Stimulated activated CD8-positive, alpha-beta memory T cell treated with anti-CD3 and anti-CD28 coated beads, Interleukin-2, amount 100 ng/mL, for 1 hour (primary cell): ENCODE measurements at regions not wholly inside any gene's neighbourhood (a gene's known extent, or its start where the extent isn't known, plus 50 kb on each side); places are given as distances from the start of the nearest gene placed in this dataset.

ENCODE experiments used
- DNase-seq, 2 donors: peaks; one replicate each; pipeline ENCODE4 v3.0.0-alpha.2; 2020; ENCODE audit warnings: low read depth in 2 of 2

DNA sequence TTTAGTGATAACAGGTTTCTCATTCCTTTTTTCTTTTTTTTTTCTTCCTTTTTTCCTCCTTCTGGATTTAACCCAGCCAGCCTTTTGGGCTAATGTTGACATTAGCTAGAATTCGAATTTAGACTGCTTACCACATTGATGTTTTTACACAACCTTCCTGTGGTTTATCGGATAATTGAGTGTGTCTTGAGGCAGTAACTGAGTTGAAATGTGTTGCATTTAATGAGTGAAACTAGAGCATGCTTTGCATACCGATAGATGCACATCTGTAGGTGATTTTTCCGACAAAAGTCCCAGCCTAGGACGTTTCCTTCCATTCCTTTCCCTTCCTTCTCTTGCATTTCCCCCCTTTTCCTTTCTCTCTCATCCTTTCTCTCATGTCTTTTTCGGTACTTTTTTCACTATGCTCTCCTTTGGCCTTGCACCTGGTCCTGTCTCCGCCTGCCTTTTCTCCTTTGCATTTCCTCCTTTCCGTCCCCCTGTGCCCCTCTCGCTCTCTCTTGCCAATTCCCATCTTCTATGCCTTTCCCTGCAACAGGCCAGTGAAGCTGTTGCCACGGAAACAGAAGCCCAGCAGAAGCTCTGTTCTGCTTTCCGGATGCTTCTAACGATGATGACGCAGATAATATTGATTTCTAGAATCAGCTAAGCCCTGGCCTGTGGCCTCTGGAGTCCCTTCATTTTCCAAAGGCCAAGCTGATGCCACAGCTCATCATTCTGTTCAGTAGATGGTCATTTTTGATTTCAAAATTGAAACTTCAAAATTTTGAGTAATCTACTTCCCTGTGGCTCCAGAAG lies 76.1 kb downstream of the SLC25A47 start:
- DNase-seq: no peak

DNA sequence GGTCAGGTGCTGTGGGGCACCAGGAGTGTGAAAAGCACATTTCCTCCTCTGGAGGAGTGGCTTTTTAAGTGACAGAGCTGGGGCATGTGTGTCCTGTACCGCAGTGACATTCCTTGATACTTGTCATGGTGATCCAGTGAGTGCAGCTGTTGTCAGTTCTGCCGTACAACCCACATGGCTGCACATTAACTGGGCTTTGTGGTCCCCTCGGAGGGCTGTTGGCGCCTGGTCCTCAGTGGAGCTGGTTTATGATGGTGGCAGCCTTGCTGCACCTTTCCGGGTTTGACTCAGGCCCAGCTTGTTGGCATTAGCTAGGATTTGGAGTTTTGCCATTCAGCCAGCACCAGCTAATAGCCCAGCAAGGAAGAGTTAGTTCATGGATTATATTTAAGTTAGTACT lies 77.0 kb downstream of the SLC25A47 start:
- no peak for DNase-seq

DNA sequence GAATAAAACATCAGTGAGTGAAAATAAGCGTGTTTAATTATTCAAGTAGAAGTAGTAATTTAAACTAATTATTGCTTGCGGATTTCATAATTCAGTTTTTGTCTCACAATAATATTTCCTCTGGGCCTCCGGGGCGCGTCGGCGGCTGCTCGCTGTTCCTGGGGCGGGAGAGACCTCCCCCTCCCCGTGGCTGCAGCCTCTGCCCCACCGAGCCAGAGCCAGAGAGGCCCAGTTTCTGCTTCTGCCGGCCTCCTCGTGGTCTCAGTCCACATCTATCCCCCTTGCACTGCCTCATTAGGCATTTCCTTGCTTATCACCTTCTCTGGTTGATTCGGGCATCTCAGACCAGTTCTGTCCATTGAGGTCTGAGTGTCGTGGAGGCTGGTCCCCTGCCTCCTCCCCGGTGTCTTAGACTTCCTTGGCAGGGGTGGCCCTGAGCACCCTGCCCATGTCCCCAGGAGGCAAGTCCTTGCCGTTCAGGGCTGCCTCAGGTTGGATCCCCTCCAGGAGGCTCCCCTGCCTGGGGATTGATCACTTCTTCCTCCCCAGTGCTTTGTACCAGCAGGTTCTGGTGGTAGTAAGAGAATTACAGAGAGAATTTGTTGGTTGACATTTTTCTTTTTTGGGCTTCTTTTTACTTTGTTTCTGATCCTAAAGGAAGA lies 78.0 kb downstream of the SLC25A47 start:
- DNase-seq: no peak

DNA sequence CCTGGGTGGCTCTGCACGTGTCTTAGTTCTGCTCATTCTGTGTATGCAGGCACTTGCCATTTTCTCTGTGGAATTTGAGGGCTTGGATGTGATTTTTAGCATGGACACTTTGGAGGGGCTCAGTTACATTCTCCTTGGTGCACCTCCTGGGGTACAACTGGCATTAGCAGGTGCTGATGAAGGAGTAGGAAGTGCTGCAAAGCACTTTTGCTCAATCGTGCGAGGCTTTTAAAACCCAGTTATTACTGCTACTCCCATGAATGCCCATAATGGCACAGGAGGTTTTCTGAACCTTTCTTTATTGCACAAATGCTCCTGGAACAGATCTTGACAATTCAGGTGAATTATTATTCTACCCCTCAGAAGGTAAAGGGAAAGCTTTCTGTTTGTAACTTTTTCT lies 78.7 kb downstream of the SLC25A47 start:
- no peak for DNase-seq

DNA sequence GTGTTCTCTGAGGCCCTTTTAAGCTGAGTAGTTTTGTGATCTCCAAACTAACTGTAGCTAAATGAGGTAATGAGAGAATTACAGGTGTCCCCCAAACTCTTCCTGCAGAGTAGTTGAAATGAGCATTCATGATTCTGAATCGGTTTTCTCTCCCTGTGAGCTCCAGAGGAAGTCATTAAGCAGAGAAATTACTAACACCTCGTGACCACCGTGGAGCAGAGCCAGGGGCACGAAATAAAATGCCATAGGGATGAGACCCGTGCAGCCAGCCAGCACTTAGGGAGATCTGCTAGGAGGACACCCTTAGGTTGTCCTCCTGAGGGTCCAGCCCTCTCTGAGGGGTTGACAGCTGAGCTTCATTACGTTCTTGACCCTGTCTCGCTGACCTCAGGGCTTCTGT lies 79.5 kb downstream of the SLC25A47 start:
- DNase-seq: no peak

DNA sequence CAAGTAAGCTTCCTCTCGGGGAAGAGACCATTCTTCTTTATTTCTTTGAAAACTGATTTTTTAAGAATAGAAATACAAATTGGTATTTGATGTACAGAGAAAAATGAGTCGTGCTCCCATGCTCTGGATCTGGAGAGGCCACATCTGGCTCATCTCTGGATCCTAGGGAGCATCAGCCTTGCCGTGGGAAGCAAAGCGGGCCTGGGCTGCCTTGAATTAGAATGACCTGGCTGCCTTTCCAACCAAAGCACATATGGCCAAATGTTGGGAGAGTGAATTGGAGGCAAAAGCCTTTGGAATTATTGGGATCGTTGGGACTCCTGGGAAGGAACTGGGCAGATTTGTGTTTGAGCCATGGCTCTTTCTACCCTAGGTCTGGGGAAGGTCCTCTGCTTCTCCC lies 80.0 kb downstream of the SLC25A47 start:
- no peak for DNase-seq

DNA sequence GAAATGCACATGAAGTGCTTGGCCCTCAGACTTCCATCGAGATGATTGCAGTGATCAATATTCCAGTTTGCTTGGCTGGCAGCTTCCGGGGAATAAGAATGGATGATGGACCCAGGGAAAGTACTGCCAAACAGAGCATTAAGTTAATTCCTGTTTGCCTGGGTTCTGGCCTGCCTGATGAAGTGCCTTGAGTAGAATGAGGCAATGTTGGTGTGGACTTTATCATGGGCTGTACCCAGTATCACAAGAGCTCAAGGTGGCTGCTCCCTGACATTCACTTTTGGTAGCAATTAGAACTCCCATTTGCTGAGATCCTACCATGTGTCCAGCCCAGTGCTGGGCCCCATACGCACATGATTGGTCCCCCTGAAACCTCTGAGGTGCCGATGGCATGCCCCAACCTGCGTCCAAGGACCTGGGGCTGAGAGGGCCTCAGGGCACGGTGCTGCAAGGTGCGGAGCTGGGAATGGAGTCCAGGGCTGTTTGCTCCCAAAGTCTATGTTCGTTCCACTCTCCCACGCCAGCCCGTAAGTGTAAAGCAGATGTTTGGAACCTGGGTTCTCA lies 80.7 kb downstream of the SLC25A47 start:
- no peak for DNase-seq

DNA sequence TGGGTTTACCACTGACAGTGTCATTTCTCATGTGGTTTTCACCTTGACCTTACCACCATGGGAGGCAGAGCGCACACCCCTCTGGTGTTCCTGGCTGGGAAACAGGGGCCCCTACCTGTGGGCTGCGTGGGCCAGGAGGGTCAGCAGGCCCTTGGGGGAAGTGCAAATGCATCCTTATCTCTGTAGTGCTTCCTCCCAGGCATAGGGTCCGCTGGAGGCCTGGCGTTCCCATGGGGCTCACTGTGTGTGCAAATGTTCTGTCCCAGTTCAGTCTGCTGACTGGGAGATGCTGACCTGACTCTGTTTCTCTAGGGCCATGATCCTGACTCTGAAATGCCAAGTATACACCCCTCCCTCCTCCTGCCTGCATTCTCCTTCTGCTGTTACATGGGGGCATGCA lies 81.3 kb downstream of the SLC25A47 start:
- no peak for DNase-seq

DNA sequence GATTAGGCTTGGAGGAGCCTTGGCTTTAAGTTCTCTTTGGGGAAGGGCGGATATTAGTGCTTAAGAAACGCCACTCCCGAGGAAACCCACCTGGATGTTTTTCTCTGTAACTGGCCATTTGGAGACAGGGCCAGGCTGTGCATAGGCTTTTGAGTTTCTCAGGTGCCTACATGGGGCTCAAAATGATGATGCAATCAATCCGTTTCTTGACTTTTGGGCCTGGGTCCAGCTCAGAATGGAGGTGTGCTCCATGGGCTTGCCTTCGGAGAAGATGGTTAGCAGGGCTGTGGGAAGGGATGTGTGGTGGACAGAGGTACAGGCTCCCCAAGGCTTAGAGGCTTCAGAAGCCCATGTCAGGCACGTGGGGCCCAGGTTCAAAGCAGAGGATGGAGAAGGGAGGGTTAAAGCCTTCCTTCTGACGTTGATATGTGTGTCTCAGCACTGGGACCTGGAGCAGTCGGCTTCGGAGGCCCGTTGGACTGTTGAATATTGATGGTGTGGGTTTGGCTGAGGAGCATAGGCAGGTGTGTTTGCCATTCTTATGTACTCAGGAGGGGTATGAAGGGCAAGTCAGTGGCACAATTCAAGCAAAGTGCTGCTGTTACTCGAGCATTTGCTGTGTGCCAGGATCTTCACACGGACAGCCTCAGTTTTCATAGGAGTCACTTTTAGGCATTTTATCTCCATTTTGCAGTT lies 82.8 kb downstream of the SLC25A47 start:
- no peak for DNase-seq

DNA sequence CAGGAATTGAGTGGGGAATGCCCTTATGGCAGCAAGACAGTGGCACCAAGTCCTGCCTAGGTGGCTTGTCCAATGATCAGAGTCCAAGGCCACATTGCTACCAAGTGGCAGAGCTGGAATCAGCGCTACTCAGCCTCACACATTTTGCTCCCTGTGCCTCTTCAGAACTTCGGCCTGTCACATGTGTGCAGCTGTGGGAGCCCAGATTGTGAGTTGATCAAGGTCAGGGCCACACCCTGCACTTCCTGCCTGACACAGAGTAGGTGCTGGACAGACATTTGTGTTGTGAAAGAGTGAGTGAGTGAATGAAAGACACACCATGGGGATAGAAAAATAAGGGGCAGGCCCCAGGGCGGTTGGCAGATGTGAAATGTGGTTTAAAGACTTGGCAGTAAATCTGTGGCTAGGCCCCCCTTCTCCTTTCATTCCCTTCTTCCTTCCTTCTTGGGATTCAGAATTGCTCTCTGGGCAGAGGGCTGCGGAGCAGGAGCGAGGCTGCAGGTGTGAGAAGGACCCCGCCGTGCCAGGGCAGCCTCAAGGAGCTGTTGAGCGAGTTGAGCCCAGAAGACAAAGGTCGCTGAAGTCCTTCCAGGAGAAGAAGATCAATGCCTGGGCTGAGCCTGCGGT lies 83.5 kb downstream of the SLC25A47 start:
- no peak for DNase-seq

DNA sequence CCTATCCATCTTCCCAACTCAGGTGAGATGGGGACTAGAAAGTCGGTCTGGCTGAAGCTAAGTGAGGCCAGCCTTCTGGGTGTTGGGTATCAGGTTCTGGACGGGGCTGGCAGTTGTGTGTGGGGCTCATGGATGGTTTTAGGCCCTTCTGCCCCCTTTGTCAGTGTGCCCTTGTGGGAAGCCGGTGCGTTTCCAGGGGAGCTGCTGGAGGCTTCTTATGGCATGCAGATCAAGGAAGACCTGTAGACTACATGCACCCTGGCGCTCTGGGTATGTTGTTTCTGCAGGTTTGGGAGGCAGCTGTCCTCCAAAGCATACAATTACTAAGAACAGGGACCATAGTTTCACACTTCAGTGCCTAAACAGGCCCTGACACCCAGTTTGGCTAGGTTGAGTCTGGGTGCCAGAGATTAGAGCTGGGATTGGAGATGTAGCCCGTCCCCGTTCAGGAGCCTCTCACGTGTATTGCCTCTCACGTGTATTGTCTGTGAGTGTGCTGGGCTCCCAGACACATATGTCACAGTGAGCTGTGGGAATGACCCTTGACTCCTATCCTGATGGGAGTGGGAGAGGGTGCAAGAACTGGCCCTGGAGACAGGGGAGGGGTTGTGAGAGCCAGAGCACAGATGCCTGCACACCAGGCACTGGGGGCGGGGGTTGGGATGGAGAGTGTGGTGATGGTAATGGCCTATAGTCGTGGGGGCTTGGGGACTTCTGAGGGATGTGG lies 84.4 kb downstream of the SLC25A47 start:
- DNase-seq: no peak

DNA sequence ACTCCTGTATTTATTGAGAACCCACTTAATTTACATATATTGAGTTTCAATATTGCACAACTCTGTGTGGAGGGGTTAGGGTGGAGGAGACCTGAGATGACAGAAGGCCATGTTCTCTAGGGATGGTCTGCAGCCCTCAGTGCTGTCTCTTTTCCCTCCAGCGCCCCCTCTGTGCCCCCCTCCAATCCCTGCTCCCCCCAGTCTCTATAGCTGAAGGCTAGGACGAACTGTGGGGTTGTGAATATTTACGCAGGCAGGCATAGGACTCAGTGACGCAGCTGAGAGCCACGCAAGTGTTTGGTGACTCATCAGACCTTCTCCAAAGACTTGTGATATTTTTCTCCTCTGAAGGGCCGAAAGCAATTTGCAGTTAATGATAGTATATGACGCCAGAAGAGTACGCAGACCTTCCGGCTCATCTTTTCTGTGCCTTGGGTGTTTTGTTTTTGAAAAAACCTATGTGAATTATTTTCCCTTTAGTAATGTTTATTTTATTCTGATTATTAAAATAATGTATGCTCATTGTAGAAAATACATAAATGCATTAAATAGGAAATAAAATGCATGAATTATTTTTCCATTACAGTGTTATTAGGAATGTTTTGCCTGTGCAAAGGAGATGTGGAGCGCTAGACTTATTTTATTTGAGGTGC lies 85.3 kb downstream of the SLC25A47 start:
- no peak for DNase-seq

DNA sequence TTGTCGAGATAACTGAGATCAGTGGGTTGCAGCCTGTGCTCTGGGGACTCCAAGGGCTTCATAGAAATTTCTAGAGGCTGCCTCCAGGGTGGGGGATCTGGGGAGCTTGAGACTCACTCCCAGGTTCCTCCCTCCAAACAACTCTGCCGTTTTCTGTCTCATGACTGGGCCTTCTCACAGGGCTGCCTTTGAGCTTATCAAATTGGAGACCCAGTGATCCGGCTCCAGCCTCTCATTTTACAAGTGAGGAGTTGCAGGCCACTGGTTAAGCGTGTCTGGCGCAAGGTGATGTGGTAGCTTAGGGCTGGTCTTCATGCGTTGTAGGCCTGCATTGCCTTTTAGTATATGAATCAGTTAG lies 85.8 kb downstream of the SLC25A47 start:
- DNase-seq: no peak

DNA sequence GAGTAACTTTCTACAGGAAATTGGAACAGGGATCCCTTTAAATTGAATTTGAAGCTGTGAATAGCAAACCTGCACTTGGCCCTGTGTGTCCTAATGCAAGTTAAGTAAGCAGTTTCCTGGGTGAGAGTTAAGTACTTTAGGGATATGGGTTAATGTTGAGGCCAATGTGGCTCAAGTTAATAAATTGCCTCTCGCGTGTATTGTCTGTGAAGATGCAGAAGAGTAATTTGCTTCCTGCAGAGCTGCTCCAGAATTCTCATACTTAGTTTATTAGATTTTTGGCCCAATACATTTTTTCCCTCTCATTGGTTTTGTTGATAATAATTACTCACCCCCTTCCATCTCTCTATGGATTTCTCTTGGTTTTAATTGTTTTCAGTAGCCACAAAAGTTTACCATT lies 86.5 kb downstream of the SLC25A47 start:
- no peak for DNase-seq

DNA sequence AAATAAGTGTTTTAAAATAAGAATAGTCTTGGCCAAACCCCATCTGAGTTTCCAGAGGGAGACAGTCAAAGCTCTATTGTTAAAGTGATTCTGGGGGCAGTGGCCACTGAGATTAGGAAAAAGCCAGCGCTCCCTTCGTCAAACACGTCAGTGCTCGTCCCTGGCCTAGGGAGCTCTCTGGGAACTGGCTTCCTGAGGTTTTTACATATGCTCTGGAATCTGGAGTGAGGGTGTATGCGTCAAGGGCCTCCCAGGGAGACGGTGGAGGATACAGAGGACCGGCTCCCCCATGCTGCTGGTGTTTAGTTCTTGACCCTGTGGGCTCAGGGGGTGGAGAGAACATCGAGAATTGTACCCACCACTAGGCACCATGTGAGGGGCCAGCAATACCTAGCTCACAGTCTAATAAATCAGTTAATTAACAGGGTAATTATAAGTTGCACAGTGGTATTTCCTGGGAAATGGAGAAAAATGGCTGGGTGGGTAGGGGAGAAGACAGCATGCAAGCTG lies 87.0 kb downstream of the SLC25A47 start:
- no peak for DNase-seq

DNA sequence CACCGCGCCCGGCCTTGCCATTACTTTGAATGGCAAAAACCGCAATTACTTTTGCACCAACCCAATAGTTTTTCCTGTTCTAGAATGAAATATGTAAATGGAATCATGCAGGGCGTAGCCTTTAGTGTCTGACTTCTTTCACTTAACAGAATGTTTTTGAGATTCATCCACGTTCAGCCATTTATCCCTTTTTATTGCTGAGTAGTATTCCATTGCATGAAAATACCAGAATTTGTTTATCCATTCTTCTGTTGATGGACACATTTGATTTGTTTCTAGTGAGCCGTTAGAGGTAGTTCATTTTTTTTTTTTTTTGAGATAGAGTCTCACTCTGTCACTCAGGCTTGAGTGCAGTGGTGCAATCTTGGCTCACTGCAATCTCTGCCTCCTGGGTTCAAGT lies 90.6 kb downstream of the SLC25A47 start:
- DNase-seq: no peak

DNA sequence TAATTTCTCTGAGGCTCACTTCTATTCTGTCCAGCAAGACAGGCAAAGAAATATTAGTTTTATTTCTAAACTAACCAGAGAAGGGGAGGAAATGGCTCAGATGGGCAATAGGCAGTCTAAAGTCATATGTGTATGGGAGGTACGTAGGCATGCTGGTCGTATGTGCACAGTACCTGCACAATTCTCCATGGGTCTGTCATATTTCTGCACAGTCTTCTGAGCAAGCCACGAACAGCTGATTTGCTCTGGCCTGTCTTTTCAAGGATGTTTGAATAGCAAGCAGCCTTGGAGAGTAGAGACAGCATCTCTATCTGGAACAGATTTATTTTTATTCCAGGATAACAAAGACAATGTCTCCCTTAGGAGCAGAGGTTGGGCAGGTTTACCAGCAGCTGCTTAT lies 92.1 kb downstream of the SLC25A47 start:
- DNase-seq: no peak

DNA sequence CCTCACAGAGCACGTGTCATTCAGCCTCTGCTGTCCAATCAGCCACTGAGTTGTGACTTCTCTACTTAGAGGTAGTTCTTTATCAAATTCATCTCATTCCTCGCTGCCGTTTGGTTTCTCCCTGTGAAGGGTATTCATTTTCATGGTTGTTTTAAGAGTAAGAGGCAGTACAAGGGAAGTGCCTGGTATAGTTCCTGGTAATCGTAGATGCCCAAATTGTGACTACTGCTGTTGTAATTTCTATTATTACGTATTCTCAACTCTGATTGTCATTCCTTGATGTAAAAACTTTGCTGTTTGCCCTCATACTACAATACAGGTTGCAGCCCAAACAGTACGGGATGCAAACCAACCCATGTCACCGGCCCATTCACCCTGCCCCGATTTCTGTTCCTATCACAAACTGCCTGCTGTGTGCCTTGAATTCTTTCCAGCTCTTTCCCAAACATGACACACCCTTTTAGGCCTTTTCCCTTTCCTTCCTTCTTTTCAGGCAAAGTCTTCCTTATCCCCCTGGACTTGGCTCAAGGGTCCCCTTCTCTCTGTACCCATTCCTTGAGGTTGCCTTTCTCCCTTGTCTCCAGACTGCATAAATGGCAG lies 93.0 kb downstream of the SLC25A47 start:
- no peak for DNase-seq

DNA sequence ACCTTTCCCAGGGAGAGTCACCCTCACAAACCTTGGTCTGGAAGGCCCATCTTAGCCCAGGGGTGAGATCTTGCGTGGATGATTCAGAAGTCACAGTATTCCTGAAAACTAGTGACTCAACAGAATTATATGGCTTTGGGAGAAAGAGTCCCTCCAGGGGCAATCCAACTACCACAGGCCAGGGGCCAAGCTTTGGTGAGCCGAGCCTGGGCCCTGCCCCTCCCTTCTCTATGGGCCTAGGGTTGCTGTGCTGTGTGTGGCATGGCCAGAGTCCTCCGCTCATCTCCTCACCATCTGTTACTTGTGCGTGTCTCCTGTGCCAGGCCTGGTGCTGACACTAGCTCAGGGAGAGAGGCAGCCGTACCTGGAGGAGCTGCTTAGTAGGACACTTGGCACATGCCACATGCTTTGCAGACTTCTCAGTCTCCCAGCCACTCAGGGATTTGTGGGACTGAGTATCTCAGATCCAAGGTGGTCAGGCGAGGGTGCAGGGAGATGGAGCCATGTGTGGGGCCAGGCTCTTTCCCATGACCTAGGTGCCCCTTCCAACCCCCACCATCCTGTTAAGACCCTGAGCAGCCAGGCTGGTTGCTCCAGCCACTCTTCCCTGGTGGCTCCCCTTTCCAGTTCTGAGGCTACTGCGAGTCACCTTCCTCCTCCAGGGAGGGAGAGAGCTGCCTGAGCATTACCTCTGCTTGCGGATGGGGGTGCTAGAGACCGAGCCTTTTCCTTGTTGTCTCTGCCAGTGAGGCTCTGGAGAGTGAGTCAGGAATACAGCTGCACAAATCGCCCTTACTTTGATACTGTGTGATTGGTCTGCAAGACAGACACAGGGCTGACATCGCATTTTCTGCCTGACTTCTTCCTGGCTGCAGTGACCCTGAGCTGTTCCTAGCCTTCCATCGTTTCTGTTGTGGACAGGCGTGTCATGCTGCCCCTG lies 94.1 kb downstream of the SLC25A47 start:
- no peak for DNase-seq
